CD14-positive monocyte (primary cell): ENCODE measurements at regions not wholly inside any gene's neighbourhood (a gene's known extent, or its start where the extent isn't known, plus 50 kb on each side); places are given as distances from the start of the nearest gene placed in this dataset.
A peak's percentile ranks its signal among the peaks of the same experiment; 100 is the strongest.

Experiments
- DNase-seq, 3 donors: peaks; one replicate each; pipeline ENCODE4 v3.0.0-alpha.2; 2011 to 2022
- H2AFZ ChIP-seq: 2 replicates; pipeline ENCODE4 v1.6.0; 2012; ENCODE audit warnings: mild to moderate bottlenecking, low read depth, low read length, inconsistent platforms; ENCODE audit not compliant: insufficient read depth, poor library complexity, severe bottlenecking
- H3K27ac ChIP-seq, 2 donors: 1 replicate in 1 of 2; 2 replicates in 1 of 2; pipeline ENCODE4 v1.5.1; 2012 to 2013; ENCODE audit warnings: low read length in 2 of 2, control low read depth in 1 of 2, inconsistent platforms in 1 of 2, low read depth in 1 of 2, mild to moderate bottlenecking in 1 of 2
- H3K27me3 ChIP-seq, 2 donors: one replicate each; pipeline versions ENCODE4 v1.6.0 to v1.6.1; 2011 to 2013; ENCODE audit warnings: low read length in 2 of 2; ENCODE audit not compliant: control insufficient read depth in 2 of 2, insufficient read depth in 2 of 2
- H3K36me3 ChIP-seq, 2 donors: replicated peaks in 1 of 2; 1 replicate in 1 of 2; 2 replicates in 1 of 2; pipeline versions ENCODE4 v1.5.1 to v1.6.1; 2012 to 2013; ENCODE audit warnings: low read length in 2 of 2, control low read depth in 1 of 2, inconsistent platforms in 1 of 2, mild to moderate bottlenecking in 1 of 2; ENCODE audit not compliant: insufficient read depth in 2 of 2, control insufficient read depth in 1 of 2
- H3K4me1 ChIP-seq, 2 donors: 1 replicate in 1 of 2; 2 replicates in 1 of 2; pipeline versions ENCODE4 v1.5.1 to v1.6.1; 2012 to 2013; ENCODE audit warnings: low read length in 2 of 2, control low read depth in 1 of 2, inconsistent platforms in 1 of 2, mild to moderate bottlenecking in 1 of 2, moderate library complexity in 1 of 2; ENCODE audit not compliant: insufficient read depth in 2 of 2, control insufficient read depth in 1 of 2
- H3K4me2 ChIP-seq: replicated peaks from 2 replicates; pipeline ENCODE3; 2012; ENCODE audit warnings: low read length, moderate library complexity, mild to moderate bottlenecking; ENCODE audit not compliant: poor library complexity, severe bottlenecking; ENCODE audit errors: extremely low read depth
- H3K4me3 ChIP-seq, 3 experiments: fragments of 200-600 bp in 1 of 3; sonication (generic) in 1 of 3; replicated peaks in 1 of 3; 1 replicate in 2 of 3; 2 replicates in 1 of 3; pipeline ENCODE4 v1.5.1; 2011 to 2013; ENCODE audit warnings: low read length in 3 of 3, mild to moderate bottlenecking in 3 of 3, control low read depth in 2 of 3, low read depth in 2 of 3, inconsistent platforms in 1 of 3, moderate library complexity in 1 of 3
- H3K79me2 ChIP-seq: 2 replicates; pipeline ENCODE4 v1.6.0; 2012; ENCODE audit warnings: mild to moderate bottlenecking, control low read depth, inconsistent platforms, low read length, moderate library complexity; ENCODE audit not compliant: insufficient read depth
- H3K9ac ChIP-seq: 2 replicates; pipeline ENCODE4 v1.6.0; 2017; ENCODE audit warnings: low read length, mild to moderate bottlenecking; ENCODE audit not compliant: insufficient read depth, poor library complexity, severe bottlenecking
- H3K9me3 ChIP-seq, 2 donors: replicated peaks in 1 of 2; 1 replicate in 1 of 2; 2 replicates in 1 of 2; pipeline versions ENCODE4 v1.5.1 to v1.6.1; 2012 to 2013; ENCODE audit warnings: low read length in 2 of 2, control low read depth in 1 of 2; ENCODE audit not compliant: control insufficient read depth in 1 of 2, insufficient read depth in 1 of 2
- H4K20me1 ChIP-seq: 2 replicates; pipeline ENCODE4 v1.6.0; 2012; ENCODE audit warnings: mild to moderate bottlenecking, low read length, control low read depth, moderate library complexity; ENCODE audit not compliant: insufficient read depth
- H3K27ac Mint-ChIP-seq, 7 donors: one replicate each; pipeline ENCODE4 v1.8.0; 2020; ENCODE audit warnings: mild to moderate bottlenecking in 7 of 7, mixed read lengths in 7 of 7, moderate library complexity in 6 of 7, inconsistent platforms in 2 of 7
- H3K27me3 Mint-ChIP-seq, 3 donors: one replicate each; pipeline ENCODE4 v1.8.0; 2021 to 2022; ENCODE audit warnings: low read depth in 3 of 3, mild to moderate bottlenecking in 3 of 3, mixed read lengths in 3 of 3, moderate library complexity in 3 of 3, inconsistent platforms in 1 of 3
- H3K36me3 Mint-ChIP-seq, 2 donors: one replicate each; pipeline ENCODE4 v1.8.0; 2020; ENCODE audit warnings: mixed read lengths in 2 of 2, inconsistent platforms in 1 of 2, mild to moderate bottlenecking in 1 of 2
- H3K4me1 Mint-ChIP-seq: one replicate; pipeline ENCODE4 v1.8.0; 2020; ENCODE audit warnings: mild to moderate bottlenecking, mixed read lengths
- H3K4me3 Mint-ChIP-seq, 2 donors: one replicate each; pipeline ENCODE4 v1.8.0; 2020; ENCODE audit warnings: mild to moderate bottlenecking in 2 of 2, mixed read lengths in 2 of 2, moderate library complexity in 1 of 2
- H3K9me3 Mint-ChIP-seq, 7 donors: one replicate each; pipeline ENCODE4 v1.8.0; 2020 to 2022; ENCODE audit warnings: mixed read lengths in 7 of 7, mild to moderate bottlenecking in 6 of 7, moderate library complexity in 6 of 7, inconsistent platforms in 2 of 7
- CTCF ChIP-seq: fragments of 200-600 bp; IDR thresholded peaks from one replicate; pipeline ENCODE4 v1.8.0; 2022; ENCODE audit warnings: antibody characterized with exemption, mild to moderate bottlenecking
- WGBS: methylation state at CpG from one replicate; pipeline ENCODE4 v1.1.5; 2013; ENCODE audit warnings: missing lambda C conversion rate; ENCODE audit not compliant: insufficient coverage; 5-methylcytosine and 5-hydroxymethylcytosine counted together
- intact Hi-C, 2 donors: fragments of 100-400 bp; cut with micrococcal nuclease; formaldehyde crosslinking; loops; one replicate each; pipeline versions ENCODE4 v1.15.0 to v1.15.1; 2023

- Mint-ChIP-seq H3K27me3 (peaks cover 0 to 2% (median 2%) of the 10 kb centered on the region in 3 donors), H3K4me3 (no peak overlapping the region), H3K27ac (no peak overlapping the region), H3K36me3 (no peaks in the 10 kb centered on the region), H3K9me3 (no peaks in the 10 kb centered on the region), H3K4me1 (no peaks in the 10 kb centered on the region)
- no peak for TF ChIP-seq CTCF
- intact Hi-C loops = no loop called here
- Histone ChIP-seq H3K36me3 (no peaks in the 10 kb centered on the region), H3K4me2 (no peak overlapping the region), H3K9me3 (no peaks in the 10 kb centered on the region), H3K27me3 (no peaks in the 10 kb centered on the region), H2AFZ (no peak overlapping the region), H3K9ac (no peak overlapping the region), H4K20me1 (no peaks in the 10 kb centered on the region), H3K27ac (no peak overlapping the region), H3K4me3 (no peak overlapping the region), H3K79me2 (no peaks in the 10 kb centered on the region), H3K4me1 (no peaks in the 10 kb centered on the region)
- WGBS = no CpG with 5 or more reads among the region's 1 CpG
- DNase-seq = no peak
Observed at GRCh38 chr5:122656577-122656976, 118.3 kb upstream of the SNX2 start.

- DNase-seq = no peak
- intact Hi-C loops = no loop called here
- H3K9me3 Mint-ChIP-seq = peaks cover 0 to 4% (median 3%) of the 10 kb centered on the region in 7 donors
Observed at GRCh38 chr5:122661496-122662180, 113.2 kb upstream of the SNX2 start.

More at GRCh38 chr5:122661496-122662180, 113.2 kb upstream of the SNX2 start:
- H3K4me1 ChIP-seq = no peaks in the 10 kb centered on the region
- H3K9ac ChIP-seq = no peak overlapping the region
- no CpG with 5 or more reads among the region's 1 CpG for WGBS
- H3K27ac Mint-ChIP-seq = peak overlapping the region in 1 of 7 donors; percentile 54
- H3K27me3 Mint-ChIP-seq = no peaks in the 10 kb centered on the region
- H2AFZ ChIP-seq = no peak overlapping the region
- no peaks in the 10 kb centered on the region for H4K20me1 ChIP-seq
- no peak overlapping the region for H3K27ac ChIP-seq
- no peaks in the 10 kb centered on the region for H3K27me3 ChIP-seq
- no peak overlapping the region for H3K4me3 ChIP-seq
- H3K4me2 ChIP-seq = no peak overlapping the region
- TF ChIP-seq CTCF = no peak
- H3K4me3 Mint-ChIP-seq = no peak overlapping the region
- peaks cover 2% of the 10 kb centered on the region for H3K4me1 Mint-ChIP-seq
- H3K36me3 Mint-ChIP-seq = no peaks in the 10 kb centered on the region
- H3K79me2 ChIP-seq = no peaks in the 10 kb centered on the region
- no peaks in the 10 kb centered on the region for H3K9me3 ChIP-seq
- no peaks in the 10 kb centered on the region for H3K36me3 ChIP-seq
